Stimulated activated CD8-positive, alpha-beta memory T cell treated with anti-CD3 and anti-CD28 coated beads, Interleukin-15, amount 100 ng/mL, for 1 hour (primary cell): ENCODE measurements at regions not wholly inside any gene's neighbourhood (a gene's known extent, or its start where the extent isn't known, plus 50 kb on each side); places are given as distances from the start of the nearest gene placed in this dataset.
A peak's percentile ranks its signal among the peaks of the same experiment; 100 is the strongest.
"Not testable (repeated sequence)": the region's sequence is repeated elsewhere in the genome, so short reads cannot be mapped to it uniquely, and the experiment has no call there.

Experiments used
- DNase-seq: peaks from one replicate; pipeline ENCODE4 v3.0.0-alpha.2; 2020; ENCODE audit warnings: low read depth

GRCh38 chr6:28802417-28803336, 121.1 kb downstream of the TRIM27 start:
- no peak for DNase-seq

GRCh38 chr6:28803337-28803709, 120.5 kb downstream of the TRIM27 start:
- DNase-seq = no peak

GRCh38 chr6:28807682-28808280, 116.0 kb downstream of the TRIM27 start:
- no peak for DNase-seq

DNA sequence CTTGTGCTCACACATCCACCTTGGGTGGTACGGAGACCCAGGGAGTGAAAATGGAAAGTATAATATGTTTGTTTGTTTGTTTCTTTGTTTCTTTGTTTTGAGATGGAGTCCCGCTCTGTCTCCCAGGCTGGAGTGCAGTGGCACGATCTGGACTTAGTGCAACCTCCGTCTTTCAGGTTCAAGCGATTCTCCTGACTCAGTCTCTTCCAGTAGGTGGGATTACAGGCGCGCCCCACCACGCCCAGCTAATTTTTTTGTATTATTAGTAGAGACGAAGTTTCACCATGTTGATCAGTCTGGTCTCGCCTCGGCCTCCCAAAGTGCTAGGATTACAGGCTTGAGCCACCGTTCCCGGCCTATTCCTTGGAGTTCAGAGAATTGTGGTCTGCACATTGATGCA, 115.4 kb downstream of the TRIM27 start:
- no peak for DNase-seq

DNA sequence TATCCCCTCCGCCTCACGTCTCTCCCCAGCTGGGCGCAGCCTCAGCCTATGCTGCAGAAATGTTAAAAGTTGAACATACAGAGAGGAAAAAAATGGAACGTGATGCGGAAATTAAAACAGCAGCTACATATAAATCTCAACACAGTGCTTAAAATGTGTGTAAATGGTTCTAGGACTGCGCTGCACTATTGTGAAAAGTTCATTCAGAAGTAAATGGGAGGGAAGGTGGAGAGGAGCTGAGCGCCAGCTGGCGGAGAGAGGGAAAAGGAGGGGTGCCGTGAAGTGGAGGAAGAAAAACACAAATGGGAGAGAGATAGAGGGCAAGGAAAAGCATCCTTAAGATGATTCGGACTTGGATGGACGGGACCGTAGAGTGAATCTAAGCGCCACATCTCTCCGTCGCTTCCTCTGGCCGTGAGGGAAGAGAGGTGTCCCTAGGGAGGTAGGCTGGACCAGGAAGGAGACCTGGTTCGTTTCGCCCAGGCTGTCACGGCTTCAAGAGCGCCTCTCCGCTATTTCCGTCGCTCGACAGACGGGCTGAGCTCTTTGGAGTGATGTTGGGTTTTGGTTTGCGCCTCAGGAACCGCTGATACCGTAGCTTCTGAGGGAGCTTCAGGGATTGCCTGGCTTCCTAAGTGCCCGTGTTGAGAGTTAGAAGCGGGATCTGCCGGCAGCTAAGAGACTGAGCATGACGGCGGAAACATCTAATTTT, 113.7 kb downstream of the TRIM27 start:
- DNase-seq = no peak

DNA sequence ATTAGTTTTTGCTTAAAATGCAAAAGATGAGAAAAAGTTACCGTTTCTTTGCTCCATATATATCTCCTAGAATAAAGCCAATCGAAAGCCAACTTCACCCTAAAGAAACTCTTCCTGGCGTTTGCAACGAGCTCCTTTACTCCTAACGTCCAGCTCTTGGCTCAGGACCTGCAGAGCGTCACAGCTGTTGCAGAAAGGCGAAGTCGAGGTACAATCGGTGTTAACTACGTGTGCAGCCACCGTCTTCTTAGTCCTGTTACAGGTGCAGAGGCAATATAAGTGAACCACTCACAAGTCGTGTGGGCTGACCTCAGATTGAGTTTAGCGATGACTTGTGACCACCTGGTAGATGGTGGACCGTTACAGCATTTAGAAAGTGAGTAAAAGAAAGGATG, 113.1 kb downstream of the TRIM27 start:
- no peak for DNase-seq

- DNase-seq = no peak
These were observed 111.9 kb downstream of the TRIM27 start for GRCh38 chr6:28811873-28812272.

GRCh38 chr6:28812778-28813569, 110.8 kb downstream of the TRIM27 start:
- DNase-seq = no peak

GRCh38 chr6:28814032-28814976, 109.5 kb downstream of the TRIM27 start:
- DNase-seq = no peak

DNA sequence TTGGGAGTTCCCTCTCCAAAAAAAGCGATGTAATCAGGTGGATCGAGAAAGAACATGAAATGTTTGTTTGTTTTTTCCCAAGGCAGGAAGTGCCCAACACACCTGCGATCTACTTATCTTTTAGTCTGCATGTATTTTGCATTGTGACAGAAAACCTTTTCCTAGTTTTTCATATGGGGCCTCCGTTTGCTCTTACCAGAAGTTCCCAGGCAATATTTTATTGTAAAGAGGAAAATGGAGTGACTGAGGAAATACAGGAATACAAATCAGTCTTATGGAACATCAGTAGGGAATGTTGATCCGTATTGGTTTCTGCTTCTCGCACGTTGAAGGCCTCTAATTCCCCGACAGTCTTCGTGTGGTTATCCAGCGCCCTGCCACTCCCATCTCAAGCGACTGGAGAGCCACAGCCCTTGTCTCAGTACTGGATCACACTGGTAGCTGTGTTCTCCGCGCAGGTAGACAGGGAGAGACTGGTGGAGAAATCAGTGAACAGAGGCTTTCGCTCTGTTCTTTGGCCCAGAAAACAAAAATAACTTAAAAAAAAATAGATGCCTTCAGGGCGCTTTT, 107.4 kb downstream of the TRIM27 start:
- DNase-seq = no peak

DNA sequence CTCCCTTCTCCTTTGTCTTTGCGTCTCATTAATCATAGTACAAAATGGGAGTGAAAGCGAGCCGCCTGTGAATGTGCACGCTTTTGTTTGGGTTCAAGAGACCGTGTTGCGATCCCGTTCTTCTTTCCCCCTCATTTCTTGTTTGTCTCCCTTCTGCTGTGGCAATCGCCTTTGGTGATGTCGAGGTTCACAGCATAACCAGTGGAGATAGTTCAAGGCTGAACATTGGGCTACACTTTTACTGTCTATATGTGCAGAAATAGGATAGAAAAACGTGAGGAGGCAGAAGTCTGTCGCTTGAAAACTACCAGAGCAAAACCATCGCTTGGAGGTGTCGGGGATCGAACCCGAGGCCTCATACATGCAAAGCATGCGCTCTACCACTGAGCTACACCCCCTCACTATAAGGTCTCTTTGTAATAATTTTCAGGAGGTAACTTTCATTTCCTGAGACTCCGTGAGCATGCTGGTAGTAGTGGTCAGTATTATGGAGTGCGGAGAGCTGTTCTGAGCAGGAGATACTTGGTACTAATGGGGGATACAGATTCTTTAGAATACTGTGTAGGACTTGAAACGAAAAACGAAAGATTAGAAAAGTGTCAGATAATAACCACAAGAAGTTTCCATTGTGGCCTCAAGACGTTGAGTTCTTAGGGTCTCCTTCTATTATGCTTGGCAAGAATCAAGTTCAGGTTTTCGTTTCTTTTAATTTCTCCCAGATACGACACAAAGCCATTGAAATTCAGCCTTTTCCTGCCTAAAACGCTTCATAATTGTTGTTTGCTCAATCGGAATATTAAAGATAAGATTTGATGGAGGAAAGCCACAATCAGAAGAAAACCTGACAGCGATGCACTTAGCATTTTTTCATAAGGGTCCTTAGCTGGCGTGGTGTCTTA, 106.6 kb downstream of the TRIM27 start:
- DNase-seq = no peak

- no peak for DNase-seq
These were observed 106.0 kb downstream of the TRIM27 start for GRCh38 chr6:28817808-28818145.

GRCh38 chr6:28824793-28825731, 98.7 kb downstream of the TRIM27 start:
- no peak for DNase-seq

GRCh38 chr6:28825732-28826293, 98.0 kb downstream of the TRIM27 start:
- no peak for DNase-seq

GRCh38 chr6:28831683-28832082, 92.1 kb downstream of the TRIM27 start:
- DNase-seq = not testable (repeated sequence)

GRCh38 chr6:28836703-28837102, 87.1 kb downstream of the TRIM27 start:
- DNase-seq = not testable (repeated sequence)

DNA sequence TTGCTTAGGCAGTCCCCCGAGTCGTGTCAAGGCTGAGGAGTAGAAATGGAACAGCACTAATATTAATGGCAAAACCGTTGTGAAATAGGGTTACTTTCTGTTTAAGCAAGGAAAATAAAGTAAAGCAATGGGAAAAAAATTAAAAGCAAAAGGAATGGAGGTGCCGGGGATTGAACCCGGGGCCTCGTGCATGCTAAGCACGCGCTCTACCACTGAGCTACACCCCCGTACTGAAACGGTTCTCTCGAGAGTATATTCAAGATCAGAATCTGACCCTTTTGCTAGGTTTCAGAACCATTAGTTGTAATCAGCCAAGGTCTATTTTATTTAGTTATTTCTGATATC, 85.5 kb downstream of the TRIM27 start:
- peak; percentile 38 for DNase-seq
